ENCODE measurements at regions not wholly inside any gene's neighbourhood (a gene's known extent, or its start where the extent isn't known, plus 50 kb on each side); places are given as distances from the start of the nearest gene placed in this dataset.
"Not testable (repeated sequence)": the region's sequence is repeated elsewhere in the genome, so short reads cannot be mapped to it uniquely, and the experiment has no call there.

DNA sequence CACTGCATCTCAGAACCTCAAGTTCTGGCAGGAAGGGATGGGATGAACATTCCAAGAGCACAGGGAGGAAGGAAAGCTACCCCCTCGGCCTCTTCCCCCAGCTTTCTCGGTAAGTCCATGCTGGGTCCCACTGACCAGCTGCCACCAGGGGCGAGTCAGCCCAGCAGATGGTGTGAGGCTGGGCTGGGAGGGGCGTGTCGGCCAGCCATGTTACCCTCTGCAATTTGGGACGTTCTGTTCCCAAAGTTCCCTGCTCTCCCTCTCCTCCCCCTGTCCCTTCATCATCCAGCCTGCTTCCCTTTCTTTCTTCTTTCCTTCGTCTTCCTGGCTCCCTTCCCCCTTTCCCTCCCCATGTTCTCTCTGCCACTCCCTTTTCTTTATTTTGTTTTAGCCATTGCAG, 74.3 kb upstream of the TNP1 start:
- no peaks in the 10 kb centered on the region for H3K9me3 ChIP-seq (ENCODE audit: low read depth)
- H3K36me3 ChIP-seq: no peaks in the 10 kb centered on the region
- DNase-seq (ENCODE audit: low read depth in 1 of 2, low spot score in 1 of 2): no peak
- no peak overlapping the region for H3K27ac ChIP-seq
- no peaks in the 10 kb centered on the region for H3K27me3 ChIP-seq
- TF ChIP-seq, protein P1, sequence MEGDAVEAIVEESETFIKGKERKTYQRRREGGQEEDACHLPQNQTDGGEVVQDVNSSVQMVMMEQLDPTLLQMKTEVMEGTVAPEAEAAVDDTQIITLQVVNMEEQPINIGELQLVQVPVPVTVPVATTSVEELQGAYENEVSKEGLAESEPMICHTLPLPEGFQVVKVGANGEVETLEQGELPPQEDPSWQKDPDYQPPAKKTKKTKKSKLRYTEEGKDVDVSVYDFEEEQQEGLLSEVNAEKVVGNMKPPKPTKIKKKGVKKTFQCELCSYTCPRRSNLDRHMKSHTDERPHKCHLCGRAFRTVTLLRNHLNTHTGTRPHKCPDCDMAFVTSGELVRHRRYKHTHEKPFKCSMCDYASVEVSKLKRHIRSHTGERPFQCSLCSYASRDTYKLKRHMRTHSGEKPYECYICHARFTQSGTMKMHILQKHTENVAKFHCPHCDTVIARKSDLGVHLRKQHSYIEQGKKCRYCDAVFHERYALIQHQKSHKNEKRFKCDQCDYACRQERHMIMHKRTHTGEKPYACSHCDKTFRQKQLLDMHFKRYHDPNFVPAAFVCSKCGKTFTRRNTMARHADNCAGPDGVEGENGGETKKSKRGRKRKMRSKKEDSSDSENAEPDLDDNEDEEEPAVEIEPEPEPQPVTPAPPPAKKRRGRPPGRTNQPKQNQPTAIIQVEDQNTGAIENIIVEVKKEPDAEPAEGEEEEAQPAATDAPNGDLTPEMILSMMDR (IDR thresholded peaks at IDR 0.05; ENCODE audit: low read depth, low read length): no peak
- no peaks in the 10 kb centered on the region for H3K4me1 ChIP-seq (ENCODE audit: low read depth)
- H3K4me3 ChIP-seq: no peak overlapping the region

DNA sequence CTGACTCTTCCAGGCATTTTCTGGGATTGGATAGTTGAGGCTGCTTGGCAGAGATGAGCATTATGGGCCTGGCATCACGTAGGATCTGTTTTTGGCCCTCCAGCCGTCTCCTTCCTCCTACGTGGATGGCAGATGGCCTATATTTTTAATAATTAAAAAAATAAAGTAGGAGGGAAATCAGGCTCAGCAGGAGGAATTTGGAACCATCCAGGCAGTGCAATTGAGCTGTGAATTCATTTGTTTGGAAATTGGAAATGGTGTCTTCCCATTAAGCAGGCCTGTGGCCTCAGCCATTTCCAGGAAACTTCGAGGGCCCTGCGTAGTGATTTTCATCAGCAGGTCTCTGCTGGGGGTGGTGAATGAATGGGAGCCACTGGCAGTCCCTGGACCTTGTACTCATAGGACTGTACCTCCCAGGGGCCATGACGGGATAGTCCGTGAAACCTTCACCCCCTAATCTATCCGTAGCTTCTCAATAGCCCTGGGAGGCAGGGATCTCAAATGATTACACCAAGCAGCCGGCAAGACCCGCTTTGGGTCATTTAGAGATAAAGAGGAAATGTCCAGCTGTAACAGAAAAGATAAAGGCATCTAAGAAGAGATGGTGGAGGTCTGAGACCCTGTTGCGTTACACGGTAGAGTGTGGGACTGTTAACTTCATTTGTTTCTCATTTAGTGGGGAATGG, 73.1 kb upstream of the TNP1 start:
- DNase-seq (ENCODE audit: low read depth in 1 of 2, low spot score in 1 of 2): no peak
- TF ChIP-seq, protein P1 (IDR thresholded peaks at IDR 0.05; ENCODE audit: low read depth, low read length): no peak
- Histone ChIP-seq H3K4me1 (ENCODE audit: low read depth) (no peaks in the 10 kb centered on the region), H3K27ac (no peak overlapping the region), H3K36me3 (no peaks in the 10 kb centered on the region), H3K27me3 (no peaks in the 10 kb centered on the region), H3K9me3 (ENCODE audit: low read depth) (no peaks in the 10 kb centered on the region), H3K4me3 (no peak overlapping the region)

DNA sequence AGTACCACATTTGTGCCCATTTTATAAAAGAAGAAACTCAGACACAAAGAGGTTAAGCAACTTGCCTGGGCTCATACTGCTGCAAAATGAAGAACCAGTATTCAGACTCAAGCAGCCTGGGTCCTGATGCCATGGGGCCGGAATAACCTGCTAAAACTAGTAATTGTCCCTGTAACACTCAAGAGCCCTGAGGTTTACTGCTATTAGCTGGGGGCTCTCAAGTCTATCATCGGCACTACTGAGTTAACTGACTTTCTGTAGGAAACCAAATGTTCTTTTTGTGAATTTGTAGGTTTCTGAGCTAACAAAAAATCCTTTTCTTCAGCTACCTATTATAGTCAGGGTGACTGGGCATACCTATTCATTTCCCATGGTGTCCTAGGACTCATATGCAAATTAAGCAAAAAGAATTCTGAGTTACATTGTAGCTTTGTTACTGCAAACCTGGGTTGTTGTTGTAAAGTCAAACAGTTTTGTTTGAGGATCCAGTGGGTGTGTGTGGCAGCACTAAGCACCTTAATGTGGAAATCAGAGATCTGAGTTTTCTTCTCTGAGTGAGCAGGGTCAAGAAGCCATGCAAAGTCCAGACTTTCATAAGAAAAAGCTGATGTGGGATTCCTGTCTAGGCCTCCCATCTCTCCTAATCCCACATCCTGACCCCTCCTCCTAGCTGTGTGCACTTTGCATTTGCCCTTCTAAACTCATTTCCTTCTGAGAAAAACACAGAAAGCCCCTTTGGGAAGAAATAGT, 72.4 kb upstream of the TNP1 start:
- H3K4me1 ChIP-seq (ENCODE audit: low read depth): no peaks in the 10 kb centered on the region
- H3K36me3 ChIP-seq: no peaks in the 10 kb centered on the region
- DNase-seq (ENCODE audit: low read depth in 1 of 2, low spot score in 1 of 2): no peak
- no peak overlapping the region for H3K27ac ChIP-seq
- H3K27me3 ChIP-seq: no peaks in the 10 kb centered on the region
- TF ChIP-seq, protein P1 (IDR thresholded peaks at IDR 0.05; ENCODE audit: low read depth, low read length): no peak
- no peak overlapping the region for H3K4me3 ChIP-seq
- H3K9me3 ChIP-seq (ENCODE audit: low read depth): no peaks in the 10 kb centered on the region

DNA sequence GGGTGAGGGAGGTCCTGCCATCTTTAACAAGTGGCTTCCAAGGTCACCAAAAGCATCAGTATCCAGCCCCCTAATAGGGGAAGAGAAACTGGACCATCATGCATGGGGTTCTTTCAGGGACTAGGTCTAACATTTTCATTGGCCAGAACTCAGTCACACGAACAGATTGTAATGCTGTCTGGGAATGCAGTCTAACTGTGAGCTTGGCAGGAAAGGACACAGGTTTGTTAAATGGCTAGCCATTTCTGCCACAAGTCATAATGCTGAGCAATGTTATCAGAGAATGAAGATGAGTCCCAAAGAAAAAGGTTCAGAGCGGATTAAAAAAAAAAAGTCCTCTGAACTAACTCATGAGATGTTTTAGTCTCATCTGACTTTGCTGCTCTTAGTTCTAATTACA, 70.9 kb upstream of the TNP1 start:
- Histone ChIP-seq H3K36me3 (no peaks in the 10 kb centered on the region), H3K9me3 (ENCODE audit: low read depth) (no peaks in the 10 kb centered on the region)
- TF ChIP-seq, protein P1 (IDR thresholded peaks at IDR 0.05; ENCODE audit: low read depth, low read length): no peak

DNA sequence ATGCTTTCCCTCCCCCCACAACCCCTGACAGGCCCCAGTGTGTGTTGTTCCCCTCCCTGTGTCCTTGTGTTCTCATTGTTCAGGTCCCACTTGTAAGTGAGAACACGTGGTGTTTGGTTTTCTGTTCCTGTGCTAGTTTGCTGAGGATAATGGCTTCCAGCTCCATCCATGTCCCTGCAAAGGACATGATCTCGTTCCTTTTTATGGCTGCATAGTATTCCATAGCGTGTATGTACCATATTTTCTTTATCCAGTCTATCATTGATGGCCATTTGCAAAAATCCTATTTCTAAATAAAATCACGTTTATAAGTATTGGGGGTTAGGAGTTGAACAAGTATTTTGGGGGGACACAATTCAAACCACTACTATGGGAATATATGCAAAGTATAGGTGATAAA, 69.5 kb upstream of the TNP1 start:
- H3K4me1 ChIP-seq (ENCODE audit: low read depth); H3K36me3 ChIP-seq; DNase-seq (ENCODE audit: low read depth in 1 of 2, low spot score in 1 of 2); H3K27me3 ChIP-seq; H3K4me3 ChIP-seq; H3K27ac ChIP-seq; H3K9me3 ChIP-seq (ENCODE audit: low read depth): not testable (repeated sequence)

More for the DNA sequence above, 70.9 kb upstream of the TNP1 start:
- no peak overlapping the region for H3K4me3 ChIP-seq
- no peaks in the 10 kb centered on the region for H3K4me1 ChIP-seq (ENCODE audit: low read depth)
- H3K27ac ChIP-seq: no peak overlapping the region
- no peak for DNase-seq (ENCODE audit: low read depth in 1 of 2, low spot score in 1 of 2)
- H3K27me3 ChIP-seq: no peaks in the 10 kb centered on the region

DNA sequence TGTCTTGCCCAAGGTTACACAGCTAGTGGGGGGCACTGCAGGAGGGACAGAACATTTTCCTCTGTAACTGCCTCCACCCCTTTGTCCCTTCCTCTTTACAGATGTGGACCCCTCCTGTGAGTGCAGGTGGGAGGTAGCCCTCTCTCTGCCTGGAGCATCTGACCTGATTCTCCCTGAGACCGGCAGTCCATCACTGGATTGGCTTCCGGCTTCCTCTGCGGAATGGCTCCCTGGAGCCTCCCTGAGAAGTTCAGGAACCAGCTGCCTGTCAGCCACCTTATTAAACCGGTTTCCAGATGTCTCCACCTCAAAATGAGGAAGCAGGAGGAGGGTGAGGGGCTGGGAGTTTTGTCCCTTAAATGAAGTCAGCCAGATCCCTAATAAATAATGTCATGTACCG, 67.3 kb upstream of the TNP1 start:
- no peak for DNase-seq (ENCODE audit: low read depth in 1 of 2, low spot score in 1 of 2)
- Histone ChIP-seq H3K27ac (no peak overlapping the region), H3K4me3 (no peak overlapping the region), H3K27me3 (no peaks in the 10 kb centered on the region), H3K36me3 (no peaks in the 10 kb centered on the region), H3K9me3 (ENCODE audit: low read depth) (no peaks in the 10 kb centered on the region), H3K4me1 (ENCODE audit: low read depth) (no peaks in the 10 kb centered on the region)
- TF ChIP-seq, protein P1 (IDR thresholded peaks at IDR 0.05; ENCODE audit: low read depth, low read length): no peak
